Liver (tissue), 3 donors: ENCODE measurements at regions not wholly inside any gene's neighbourhood (a gene's known extent, or its start where the extent isn't known, plus 50 kb on each side); places are given as distances from the start of the nearest gene placed in this dataset.

Experiments used
- ATF3 ChIP-seq: IDR thresholded peaks from 2 replicates; pipeline ENCODE4 v1.6.1; 2016; ENCODE audit warnings: antibody characterized with exemption
- CTCF ChIP-seq: fragments of 150-350 bp; IDR thresholded peaks from 2 replicates; pipeline ENCODE4 v1.5.1; 2017; ENCODE audit warnings: improper control_type of control experiment, low read depth, low read length; ENCODE audit not compliant: missing input control
- EGR1 ChIP-seq, 2 donors: IDR thresholded peaks; 2 replicates each; pipeline ENCODE4 v1.6.1; 2016 to 2018; ENCODE audit warnings: antibody characterized with exemption in 2 of 2, low read depth in 2 of 2
- GABPA ChIP-seq, 2 donors: IDR thresholded peaks in 1 of 2; conservative IDR thresholded peaks in 1 of 2; 2 replicates each; pipeline ENCODE4 v1.6.1; 2016; ENCODE audit warnings: antibody characterized with exemption in 2 of 2, mild to moderate bottlenecking in 1 of 2, moderate library complexity in 1 of 2
- JUND ChIP-seq, 2 donors: IDR thresholded peaks; 2 replicates each; pipeline ENCODE4 v1.6.1; 2016; ENCODE audit warnings: antibody characterized with exemption in 2 of 2
- NR2F2 ChIP-seq: IDR thresholded peaks from 2 replicates; pipeline ENCODE4 v1.6.1; 2016; ENCODE audit warnings: antibody characterized with exemption
- RAD21 ChIP-seq, 2 donors: IDR thresholded peaks; 2 replicates each; pipeline ENCODE4 v1.6.1; 2016; ENCODE audit warnings: antibody characterized with exemption in 2 of 2, mild to moderate bottlenecking in 2 of 2
- REST ChIP-seq: IDR thresholded peaks from 2 replicates; pipeline ENCODE4 v1.6.1; 2016; ENCODE audit warnings: antibody characterized with exemption, mild to moderate bottlenecking
- ZBTB33 ChIP-seq: IDR thresholded peaks from 2 replicates; pipeline ENCODE4 v1.6.1; 2016; ENCODE audit warnings: antibody characterized with exemption
- donor health status: healthy.
- donor health status: healthy.

GRCh38 chr19:30673336-30673735 is 301.2 kb downstream of the ZNF536 start:
- TF ChIP-seq CTCF: no peak
- no peak for TF ChIP-seq JUND (IDR thresholded peaks at IDR 0.05)
- no peak for TF ChIP-seq RAD21 (IDR thresholded peaks at IDR 0.05)
- no peak for TF ChIP-seq ATF3
- no peak for TF ChIP-seq REST
- no peak for TF ChIP-seq NR2F2
- TF ChIP-seq ZBTB33: no peak
- TF ChIP-seq GABPA (IDR thresholded peaks at IDR 0.05 in 1 of 2, conservative IDR thresholded peaks at IDR 0.05 in 1 of 2): no peak
- TF ChIP-seq EGR1 (IDR thresholded peaks at IDR 0.05; ENCODE audit: low read depth in 2 of 2): no peak
